Type B pancreatic cell (in vitro differentiated cells): ENCODE measurements at regions not wholly inside any gene's neighbourhood (a gene's known extent, or its start where the extent isn't known, plus 50 kb on each side); places are given as distances from the start of the nearest gene placed in this dataset.

Experiments used
- DNase-seq: peaks from one replicate; pipeline ENCODE4 v3.0.0; 2021; ENCODE audit warnings: mixed read lengths; ENCODE audit not compliant: unreplicated experiment; ENCODE audit errors: extremely low spot score
- H3K27ac Mint-ChIP-seq: 2 replicates; pipeline ENCODE4 v1.8.0; 2021; ENCODE audit warnings: mild to moderate bottlenecking, mixed read lengths
- H3K27me3 Mint-ChIP-seq: 2 replicates; pipeline ENCODE4 v1.8.0; 2021; ENCODE audit warnings: mixed read lengths
- H3K36me3 Mint-ChIP-seq: 2 replicates; pipeline ENCODE4 v1.8.0; 2021; ENCODE audit warnings: mixed read lengths
- H3K4me1 Mint-ChIP-seq: one replicate; pipeline ENCODE4 v1.8.0; 2021; ENCODE audit warnings: mixed read lengths; ENCODE audit not compliant: unreplicated experiment
- H3K4me3 Mint-ChIP-seq: 2 replicates; pipeline ENCODE4 v1.8.0; 2021; ENCODE audit warnings: mild to moderate bottlenecking, mixed read lengths
- H3K9me3 Mint-ChIP-seq: 2 replicates; pipeline ENCODE4 v1.8.0; 2021; ENCODE audit warnings: mixed read lengths
- CTCF ChIP-seq: fragments of 200-600 bp; sonication (generic); conservative IDR thresholded peaks from 2 replicates; pipeline ENCODE4 v1.5.0; 2021; ENCODE audit warnings: antibody characterized with exemption, mild to moderate bottlenecking

DNA sequence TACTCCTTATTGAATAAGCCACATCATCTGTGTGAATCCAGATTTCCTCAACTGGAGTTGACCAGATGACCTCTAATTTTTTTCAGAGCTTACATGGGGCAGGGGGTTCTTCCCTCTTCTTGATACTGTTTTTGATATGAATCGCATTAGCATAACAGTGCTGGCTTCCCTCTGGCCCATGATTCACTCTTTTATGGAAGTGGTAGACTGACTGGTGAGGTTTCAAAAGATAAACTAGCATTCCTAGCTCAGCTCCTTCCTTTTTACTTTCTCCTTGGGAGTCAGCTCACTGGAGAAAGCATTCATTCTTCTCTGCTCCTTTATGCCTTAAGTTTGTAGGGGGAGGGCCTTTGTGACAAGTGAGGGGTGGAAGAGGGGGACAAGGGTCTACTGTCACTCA, 161.0 kb upstream of the FGF13 start:
- H3K27me3 Mint-ChIP-seq = no peaks in the 10 kb centered on the region
- no peak overlapping the region for H3K27ac Mint-ChIP-seq
- H3K4me1 Mint-ChIP-seq = no peaks in the 10 kb centered on the region
- DNase-seq = no peak
- no peak overlapping the region for H3K4me3 Mint-ChIP-seq
- no peak for TF ChIP-seq CTCF
- peaks cover 7% of the 10 kb centered on the region for H3K9me3 Mint-ChIP-seq
- H3K36me3 Mint-ChIP-seq = no peaks in the 10 kb centered on the region

GRCh38 chrX:138871739-138872138, 160.2 kb upstream of the FGF13 start:
- Mint-ChIP-seq H3K9me3 (peaks cover 7% of the 10 kb centered on the region), H3K27ac (no peak overlapping the region), H3K27me3 (no peaks in the 10 kb centered on the region), H3K4me1 (no peaks in the 10 kb centered on the region), H3K36me3 (no peaks in the 10 kb centered on the region), H3K4me3 (no peak overlapping the region)
- no peak for TF ChIP-seq CTCF
- DNase-seq = no peak

DNA sequence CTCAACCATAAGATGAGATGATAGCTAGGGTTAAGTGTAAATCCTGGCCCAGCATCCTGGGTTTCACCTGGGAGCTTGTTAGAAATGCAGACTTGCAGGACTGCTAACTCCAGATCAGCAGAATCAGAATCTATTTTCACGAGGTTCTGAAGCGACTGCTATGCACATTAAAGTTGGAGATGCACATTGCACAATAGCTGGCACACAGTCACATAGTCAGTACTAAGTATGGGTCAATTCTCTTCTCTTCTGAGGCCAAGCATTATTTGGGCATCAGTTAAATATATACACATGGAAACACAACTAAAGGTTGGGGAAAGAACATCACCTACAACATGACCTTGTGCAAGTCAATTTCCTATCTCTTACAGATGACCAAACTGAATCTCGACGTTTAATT, 155.1 kb upstream of the FGF13 start:
- Mint-ChIP-seq H3K27ac (no peak overlapping the region), H3K4me3 (no peak overlapping the region), H3K4me1 (no peaks in the 10 kb centered on the region), H3K36me3 (no peaks in the 10 kb centered on the region), H3K27me3 (no peaks in the 10 kb centered on the region), H3K9me3 (no peaks in the 10 kb centered on the region)
- no peak for DNase-seq
- TF ChIP-seq CTCF = no peak

- Mint-ChIP-seq H3K4me1 (no peaks in the 10 kb centered on the region), H3K27ac (no peak overlapping the region), H3K36me3 (no peaks in the 10 kb centered on the region), H3K27me3 (no peaks in the 10 kb centered on the region), H3K9me3 (no peaks in the 10 kb centered on the region), H3K4me3 (no peak overlapping the region)
- no peak for TF ChIP-seq CTCF
- DNase-seq = no peak
These were observed 153.7 kb upstream of the FGF13 start for GRCh38 chrX:138865093-138865649.

DNA sequence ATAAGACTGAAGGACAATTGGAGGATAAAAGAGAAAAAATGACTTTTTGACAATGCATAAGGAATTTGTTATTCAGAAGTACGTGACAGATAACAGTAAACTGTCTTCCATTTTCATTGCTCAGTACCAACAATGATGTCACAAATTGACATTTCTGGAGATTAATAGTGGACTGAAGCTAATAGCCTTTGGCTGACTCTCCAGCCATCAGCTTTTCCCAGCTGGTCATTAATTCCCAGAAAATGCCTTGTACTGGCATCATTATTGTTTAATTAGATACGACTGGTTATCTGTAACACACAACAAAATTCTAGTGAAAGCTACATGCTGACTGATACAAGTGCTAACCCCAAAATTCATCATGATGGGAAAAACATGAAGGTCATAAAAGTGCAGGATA, 147.9 kb upstream of the FGF13 start:
- Mint-ChIP-seq H3K4me1 (no peaks in the 10 kb centered on the region), H3K27ac (no peak overlapping the region), H3K27me3 (no peaks in the 10 kb centered on the region), H3K36me3 (no peaks in the 10 kb centered on the region), H3K4me3 (no peak overlapping the region), H3K9me3 (no peaks in the 10 kb centered on the region)
- DNase-seq = no peak
- no peak for TF ChIP-seq CTCF

DNA sequence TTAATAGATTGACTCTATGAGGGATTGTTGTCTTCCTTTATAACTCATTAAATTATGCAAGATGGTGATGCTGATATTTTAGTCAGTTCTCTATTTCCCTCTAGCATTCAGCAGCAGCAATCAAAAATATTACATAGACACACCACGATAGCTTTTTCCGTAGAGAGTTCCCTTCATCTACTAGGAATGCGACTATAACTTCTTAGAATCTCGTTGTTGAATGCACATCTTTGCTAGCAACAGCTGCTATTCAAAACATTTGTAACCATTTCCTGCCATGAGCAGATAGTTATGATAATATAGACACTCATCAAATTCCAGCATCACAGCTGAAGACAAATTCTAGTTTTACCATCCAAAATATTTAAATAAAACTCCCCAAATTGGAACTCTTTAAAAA, 147.4 kb upstream of the FGF13 start:
- no peak for TF ChIP-seq CTCF
- no peak overlapping the region for H3K4me3 Mint-ChIP-seq
- H3K27ac Mint-ChIP-seq = no peak overlapping the region
- H3K27me3 Mint-ChIP-seq = no peaks in the 10 kb centered on the region
- H3K4me1 Mint-ChIP-seq = no peaks in the 10 kb centered on the region
- H3K9me3 Mint-ChIP-seq = no peaks in the 10 kb centered on the region
- no peaks in the 10 kb centered on the region for H3K36me3 Mint-ChIP-seq
- no peak for DNase-seq
